ENCODE measurements at regions not wholly inside any gene's neighbourhood (a gene's known extent, or its start where the extent isn't known, plus 50 kb on each side); places are given as distances from the start of the nearest gene placed in this dataset.

DNA sequence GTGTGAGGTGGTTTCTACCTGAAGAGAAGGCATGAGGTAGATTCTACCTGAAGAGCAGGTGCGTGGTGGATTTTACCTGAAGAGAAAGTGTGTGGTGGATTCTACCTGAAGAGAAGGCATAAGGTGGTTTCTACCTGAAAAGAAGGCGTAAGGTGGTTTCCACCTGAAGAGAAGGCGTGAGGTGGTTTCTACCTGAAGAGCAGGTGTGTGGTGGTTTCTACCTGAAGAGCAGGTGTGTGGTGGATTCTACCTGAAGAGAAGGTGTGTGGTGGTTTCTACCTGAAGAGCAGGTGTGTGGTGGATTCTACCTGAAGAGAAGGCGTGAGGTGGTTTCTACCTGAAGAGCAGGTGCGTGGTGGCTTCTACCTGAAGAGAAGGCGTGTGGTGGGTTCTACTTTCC, 192.8 kb downstream of the MED10 start:
- TF ChIP-seq, protein P1, sequence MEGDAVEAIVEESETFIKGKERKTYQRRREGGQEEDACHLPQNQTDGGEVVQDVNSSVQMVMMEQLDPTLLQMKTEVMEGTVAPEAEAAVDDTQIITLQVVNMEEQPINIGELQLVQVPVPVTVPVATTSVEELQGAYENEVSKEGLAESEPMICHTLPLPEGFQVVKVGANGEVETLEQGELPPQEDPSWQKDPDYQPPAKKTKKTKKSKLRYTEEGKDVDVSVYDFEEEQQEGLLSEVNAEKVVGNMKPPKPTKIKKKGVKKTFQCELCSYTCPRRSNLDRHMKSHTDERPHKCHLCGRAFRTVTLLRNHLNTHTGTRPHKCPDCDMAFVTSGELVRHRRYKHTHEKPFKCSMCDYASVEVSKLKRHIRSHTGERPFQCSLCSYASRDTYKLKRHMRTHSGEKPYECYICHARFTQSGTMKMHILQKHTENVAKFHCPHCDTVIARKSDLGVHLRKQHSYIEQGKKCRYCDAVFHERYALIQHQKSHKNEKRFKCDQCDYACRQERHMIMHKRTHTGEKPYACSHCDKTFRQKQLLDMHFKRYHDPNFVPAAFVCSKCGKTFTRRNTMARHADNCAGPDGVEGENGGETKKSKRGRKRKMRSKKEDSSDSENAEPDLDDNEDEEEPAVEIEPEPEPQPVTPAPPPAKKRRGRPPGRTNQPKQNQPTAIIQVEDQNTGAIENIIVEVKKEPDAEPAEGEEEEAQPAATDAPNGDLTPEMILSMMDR (IDR thresholded peaks at IDR 0.05; ENCODE audit: poor library complexity, severe bottlenecking), result no peak
- no peak for TF ChIP-seq TAF1 (IDR thresholded peaks at IDR 0.05; ENCODE audit: low read depth)
- no peak for TF ChIP-seq RAD21 (conservative IDR thresholded peaks at IDR 0.05)
- TF ChIP-seq SMC3 (conservative IDR thresholded peaks at IDR 0.05; ENCODE audit: poor library complexity), result no peak
- TF ChIP-seq EP300 (conservative IDR thresholded peaks at IDR 0.05; ENCODE audit: poor library complexity, severe bottlenecking), result no peak

All from neural cell (in vitro differentiated cells).